ENCODE measurements at regions not wholly inside any gene's neighbourhood (a gene's known extent, or its start where the extent isn't known, plus 50 kb on each side); places are given as distances from the start of the nearest gene placed in this dataset.

GRCh38 chr18:40980171-40980570, 974.9 kb upstream of the PIK3C3 start:
- DNase-seq (ENCODE audit: low read depth) = no peak
- Histone ChIP-seq H3K27me3 (replicated peaks; ENCODE audit: control insufficient read depth, insufficient read depth, low read length) (no peaks in the 10 kb centered on the region), H3K9me3 (ENCODE audit: control insufficient read depth, low read length) (no peaks in the 10 kb centered on the region), H3K4me1 (ENCODE audit: control insufficient read depth, insufficient read depth, low read length) (no peaks in the 10 kb centered on the region), H3K36me3 (ENCODE audit: control insufficient read depth, insufficient read depth, low read length, severe bottlenecking) (no peaks in the 10 kb centered on the region), H3K9ac (ENCODE audit: low read length) (no peak overlapping the region), H3K4me3 (ENCODE audit: low read length) (no peak overlapping the region)

DNA sequence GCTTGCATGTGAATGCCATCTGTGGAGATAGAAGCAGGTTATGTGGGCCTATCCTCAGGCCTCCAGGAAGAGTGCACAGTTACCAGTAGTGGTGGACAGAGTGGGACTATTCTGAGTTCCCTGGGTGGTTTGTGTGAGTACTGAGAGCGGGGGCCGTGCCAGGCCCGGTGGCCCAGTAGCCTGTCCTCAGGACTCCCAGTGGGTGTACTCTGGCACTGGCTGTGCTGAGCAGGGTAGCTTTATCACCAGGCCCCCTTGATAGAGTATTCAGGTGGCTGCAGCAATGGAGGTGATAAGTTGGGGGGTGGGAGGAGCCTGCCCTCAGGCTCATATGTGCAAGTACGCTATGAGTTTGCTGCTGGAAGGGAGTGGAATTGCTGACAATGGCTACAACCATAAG, 979.0 kb upstream of the PIK3C3 start:
- Histone ChIP-seq H3K4me3 (ENCODE audit: low read length) (no peak overlapping the region), H3K9ac (ENCODE audit: low read length) (no peak overlapping the region), H3K9me3 (ENCODE audit: control insufficient read depth, low read length) (peaks cover 10% of the 10 kb centered on the region), H3K36me3 (ENCODE audit: control insufficient read depth, insufficient read depth, low read length, severe bottlenecking) (no peaks in the 10 kb centered on the region), H3K27me3 (replicated peaks; ENCODE audit: control insufficient read depth, insufficient read depth, low read length) (no peaks in the 10 kb centered on the region), H3K4me1 (ENCODE audit: control insufficient read depth, insufficient read depth, low read length) (no peaks in the 10 kb centered on the region)
- DNase-seq (ENCODE audit: low read depth) = no peak

DNA sequence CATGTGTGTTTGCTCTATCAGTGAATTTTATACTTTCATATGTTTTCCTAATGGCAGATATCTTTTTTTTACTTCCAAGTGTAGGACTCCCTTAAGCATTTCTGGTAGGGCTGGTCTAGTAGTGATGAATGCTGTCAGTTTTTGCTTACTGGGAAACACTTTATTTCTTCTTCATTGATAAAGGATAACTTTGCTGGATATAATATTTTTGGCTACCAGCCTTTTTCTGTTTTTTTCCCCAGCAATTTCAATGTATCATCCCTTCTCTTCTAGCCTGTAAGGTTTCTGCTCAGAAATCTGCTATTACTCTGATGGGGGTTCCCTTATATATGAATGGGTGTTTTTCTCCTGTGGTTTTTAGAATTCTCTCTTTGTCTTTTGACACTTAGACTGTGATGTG, 980.6 kb upstream of the PIK3C3 start:
- Histone ChIP-seq H3K27me3 (replicated peaks; ENCODE audit: control insufficient read depth, insufficient read depth, low read length) (no peaks in the 10 kb centered on the region), H3K36me3 (ENCODE audit: control insufficient read depth, insufficient read depth, low read length, severe bottlenecking) (no peaks in the 10 kb centered on the region), H3K9ac (ENCODE audit: low read length) (no peak overlapping the region), H3K9me3 (ENCODE audit: control insufficient read depth, low read length) (peaks cover 10% of the 10 kb centered on the region), H3K4me3 (ENCODE audit: low read length) (no peak overlapping the region), H3K4me1 (ENCODE audit: control insufficient read depth, insufficient read depth, low read length) (no peaks in the 10 kb centered on the region)
- DNase-seq (ENCODE audit: low read depth) = no peak

- Histone ChIP-seq H3K4me1 (ENCODE audit: control insufficient read depth, insufficient read depth, low read length) (no peaks in the 10 kb centered on the region), H3K36me3 (ENCODE audit: control insufficient read depth, insufficient read depth, low read length, severe bottlenecking) (no peaks in the 10 kb centered on the region), H3K27me3 (replicated peaks; ENCODE audit: control insufficient read depth, insufficient read depth, low read length) (no peaks in the 10 kb centered on the region), H3K4me3 (ENCODE audit: low read length) (no peak overlapping the region), H3K9me3 (ENCODE audit: control insufficient read depth, low read length) (no peaks in the 10 kb centered on the region), H3K9ac (ENCODE audit: low read length) (no peak overlapping the region)
- DNase-seq (ENCODE audit: low read depth) = peak; percentile 15
Observed at GRCh38 chr18:40962784-40963183, 992.2 kb upstream of the PIK3C3 start.

DNA sequence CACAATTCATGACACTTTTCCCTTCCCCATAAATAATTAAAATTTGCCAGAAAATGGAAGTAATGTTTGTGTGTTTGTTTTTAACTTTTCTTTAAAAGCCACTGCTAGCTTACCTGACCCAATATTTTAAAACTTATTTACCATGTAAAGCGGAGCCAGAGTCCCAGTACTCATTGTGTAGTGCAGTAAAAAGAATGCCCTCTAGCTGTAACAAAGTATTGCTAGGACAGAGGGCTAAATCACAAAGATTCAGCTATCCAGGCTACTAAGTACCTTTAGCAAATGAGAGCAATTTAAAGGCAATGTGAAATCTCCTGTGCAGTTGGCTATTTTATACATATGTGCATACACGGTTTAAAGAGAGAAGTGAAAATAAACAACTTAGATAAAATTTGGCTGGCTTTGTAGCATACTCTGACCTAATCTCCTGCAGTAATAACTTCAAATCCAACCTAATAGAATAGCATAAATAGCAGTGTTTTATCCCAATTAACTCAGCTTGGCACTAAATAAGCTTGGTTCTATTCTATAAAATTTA, 997.4 kb upstream of the PIK3C3 start:
- no peak overlapping the region for H3K9ac ChIP-seq (ENCODE audit: low read length)
- DNase-seq (ENCODE audit: low read depth) = no peak
- H3K9me3 ChIP-seq (ENCODE audit: control insufficient read depth, low read length) = no peaks in the 10 kb centered on the region

GRCh38 chr18:40956213-40956612, 998.8 kb upstream of the PIK3C3 start:
- Histone ChIP-seq H3K9ac (ENCODE audit: low read length) (no peak overlapping the region), H3K36me3 (ENCODE audit: control insufficient read depth, insufficient read depth, low read length, severe bottlenecking) (no peaks in the 10 kb centered on the region), H3K4me1 (ENCODE audit: control insufficient read depth, insufficient read depth, low read length) (no peaks in the 10 kb centered on the region), H3K4me3 (ENCODE audit: low read length) (no peak overlapping the region), H3K9me3 (ENCODE audit: control insufficient read depth, low read length) (no peaks in the 10 kb centered on the region), H3K27me3 (replicated peaks; ENCODE audit: control insufficient read depth, insufficient read depth, low read length) (no peaks in the 10 kb centered on the region)
- DNase-seq (ENCODE audit: low read depth) = no peak

More for the DNA sequence above, 997.4 kb upstream of the PIK3C3 start:
- H3K4me3 ChIP-seq (ENCODE audit: low read length) = no peak overlapping the region
- H3K36me3 ChIP-seq (ENCODE audit: control insufficient read depth, insufficient read depth, low read length, severe bottlenecking) = no peaks in the 10 kb centered on the region
- no peaks in the 10 kb centered on the region for H3K4me1 ChIP-seq (ENCODE audit: control insufficient read depth, insufficient read depth, low read length)
- H3K27me3 ChIP-seq (replicated peaks; ENCODE audit: control insufficient read depth, insufficient read depth, low read length) = no peaks in the 10 kb centered on the region

GRCh38 chr18:40955351-40955750, 999.7 kb upstream of the PIK3C3 start:
- no peaks in the 10 kb centered on the region for H3K27me3 ChIP-seq (replicated peaks; ENCODE audit: control insufficient read depth, insufficient read depth, low read length)
- no peaks in the 10 kb centered on the region for H3K9me3 ChIP-seq (ENCODE audit: control insufficient read depth, low read length)
- no peak overlapping the region for H3K9ac ChIP-seq (ENCODE audit: low read length)
- no peak overlapping the region for H3K4me3 ChIP-seq (ENCODE audit: low read length)
- DNase-seq (ENCODE audit: low read depth) = no peak
- no peaks in the 10 kb centered on the region for H3K4me1 ChIP-seq (ENCODE audit: control insufficient read depth, insufficient read depth, low read length)
- no peaks in the 10 kb centered on the region for H3K36me3 ChIP-seq (ENCODE audit: control insufficient read depth, insufficient read depth, low read length, severe bottlenecking)

DNA sequence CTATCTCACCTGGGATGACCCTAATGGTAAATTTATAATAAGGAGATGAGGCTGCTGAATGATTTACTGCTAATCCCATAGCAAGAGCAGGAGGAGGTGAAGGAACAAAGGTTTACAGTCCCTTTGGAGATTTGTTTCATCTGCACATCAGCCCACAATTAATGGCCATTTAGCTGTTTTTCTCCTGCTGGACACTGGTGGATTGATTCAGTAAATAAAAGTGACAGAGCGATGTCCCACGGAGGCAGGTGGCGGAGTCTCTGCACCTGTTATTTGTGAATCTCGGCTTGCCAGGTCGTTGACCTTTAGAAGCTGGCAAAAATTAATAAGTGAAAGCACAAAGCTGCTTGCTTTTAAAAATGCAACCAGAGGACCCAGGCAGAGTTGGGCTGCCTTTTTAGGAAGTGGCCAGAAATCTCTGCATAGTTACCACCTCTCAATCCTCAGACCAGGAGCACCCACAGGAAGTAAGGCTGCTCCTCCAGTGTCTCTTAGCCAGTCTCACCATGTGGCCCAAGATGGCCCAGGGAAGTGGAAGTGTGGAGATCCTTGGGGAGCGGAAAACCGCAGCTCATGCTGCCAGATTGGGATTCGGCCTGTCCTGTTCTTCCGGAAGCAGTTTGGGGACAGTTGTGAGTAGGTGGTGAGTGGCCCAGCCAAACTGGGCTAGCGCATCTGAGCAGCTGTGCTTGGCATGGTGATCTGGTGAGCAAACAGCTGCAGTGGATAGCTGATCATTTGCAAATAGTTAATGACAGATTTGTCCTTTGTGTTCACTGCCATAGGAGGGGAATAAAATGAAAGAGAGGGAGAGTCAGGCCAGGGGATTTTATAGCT, 1005.7 kb upstream of the PIK3C3 start:
- Histone ChIP-seq H3K4me1 (ENCODE audit: control insufficient read depth, insufficient read depth, low read length) (no peaks in the 10 kb centered on the region), H3K9ac (ENCODE audit: low read length) (no peak overlapping the region), H3K4me3 (ENCODE audit: low read length) (no peak overlapping the region), H3K9me3 (ENCODE audit: control insufficient read depth, low read length) (no peaks in the 10 kb centered on the region), H3K27me3 (replicated peaks; ENCODE audit: control insufficient read depth, insufficient read depth, low read length) (no peaks in the 10 kb centered on the region), H3K36me3 (ENCODE audit: control insufficient read depth, insufficient read depth, low read length, severe bottlenecking) (no peaks in the 10 kb centered on the region)
- DNase-seq (ENCODE audit: low read depth) = no peak

- no peak for DNase-seq (ENCODE audit: low read depth)
- H3K27me3 ChIP-seq (replicated peaks; ENCODE audit: control insufficient read depth, insufficient read depth, low read length) = no peaks in the 10 kb centered on the region
- H3K9me3 ChIP-seq (ENCODE audit: control insufficient read depth, low read length) = no peaks in the 10 kb centered on the region
- no peaks in the 10 kb centered on the region for H3K36me3 ChIP-seq (ENCODE audit: control insufficient read depth, insufficient read depth, low read length, severe bottlenecking)
- no peak overlapping the region for H3K9ac ChIP-seq (ENCODE audit: low read length)
- H3K4me3 ChIP-seq (ENCODE audit: low read length) = no peak overlapping the region
- H3K4me1 ChIP-seq (ENCODE audit: control insufficient read depth, insufficient read depth, low read length) = peaks cover 8% of the 10 kb centered on the region
Observed at GRCh38 chr18:40944576-40944975, 1010.5 kb upstream of the PIK3C3 start.

- Histone ChIP-seq H3K27me3 (replicated peaks; ENCODE audit: control insufficient read depth, insufficient read depth, low read length) (no peaks in the 10 kb centered on the region), H3K9ac (ENCODE audit: low read length) (peak overlapping the region; percentile 46)
- DNase-seq (ENCODE audit: low read depth) = no peak
Observed at GRCh38 chr18:40939656-40940515, 1015.1 kb upstream of the PIK3C3 start.

DNA sequence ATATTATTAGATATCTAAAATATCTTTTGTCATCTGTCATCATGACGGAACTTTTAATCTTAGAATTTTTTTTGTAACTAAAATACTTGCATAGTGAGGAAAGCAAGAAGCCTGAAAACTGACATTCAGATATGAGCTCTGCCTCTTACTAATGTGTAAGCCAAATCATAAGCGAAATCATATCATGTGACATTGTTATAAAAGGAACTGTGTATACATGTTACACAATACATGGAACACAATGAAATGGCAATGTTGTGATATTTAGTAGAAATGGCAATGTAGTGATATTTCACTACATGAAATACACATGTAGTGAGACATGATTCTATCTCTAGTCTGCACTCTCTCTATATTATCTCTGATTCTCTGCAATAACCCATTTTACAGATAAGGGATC, 1016.4 kb upstream of the PIK3C3 start:
- no peaks in the 10 kb centered on the region for H3K36me3 ChIP-seq (ENCODE audit: control insufficient read depth, insufficient read depth, low read length, severe bottlenecking)
- no peaks in the 10 kb centered on the region for H3K9me3 ChIP-seq (ENCODE audit: control insufficient read depth, low read length)
- DNase-seq (ENCODE audit: low read depth) = no peak
- H3K9ac ChIP-seq (ENCODE audit: low read length) = no peak overlapping the region
- H3K4me3 ChIP-seq (ENCODE audit: low read length) = no peak overlapping the region
- H3K4me1 ChIP-seq (ENCODE audit: control insufficient read depth, insufficient read depth, low read length) = peaks cover 8% of the 10 kb centered on the region
- H3K27me3 ChIP-seq (replicated peaks; ENCODE audit: control insufficient read depth, insufficient read depth, low read length) = no peaks in the 10 kb centered on the region

More at GRCh38 chr18:40939656-40940515, 1015.1 kb upstream of the PIK3C3 start:
- Histone ChIP-seq H3K4me3 (ENCODE audit: low read length) (peak overlapping the region; percentile 70), H3K36me3 (ENCODE audit: control insufficient read depth, insufficient read depth, low read length, severe bottlenecking) (no peaks in the 10 kb centered on the region), H3K9me3 (ENCODE audit: control insufficient read depth, low read length) (no peaks in the 10 kb centered on the region), H3K4me1 (ENCODE audit: control insufficient read depth, insufficient read depth, low read length) (peaks cover 8% of the 10 kb centered on the region)
